Stomach (tissue), 4 donors: ENCODE measurements at regions not wholly inside any gene's neighbourhood (a gene's known extent, or its start where the extent isn't known, plus 50 kb on each side); places are given as distances from the start of the nearest gene placed in this dataset.

Experiments used
- CTCF ChIP-seq, 7 experiments: fragments of 450-650 bp in 4 of 7; fragments of 200-600 bp in 3 of 7; sonication (generic) in 3 of 7; IDR thresholded peaks; one replicate each; pipeline ENCODE4 v1.5.1; 2016 to 2019; ENCODE audit warnings: antibody characterized with exemption in 7 of 7, control low read depth in 2 of 7, mild to moderate bottlenecking in 1 of 7
- POLR2A ChIP-seq, 4 donors: fragments of 450-650 bp; IDR thresholded peaks; one replicate each; pipeline ENCODE4 v1.6.1; 2016; ENCODE audit warnings: antibody characterized with exemption in 4 of 4, control low read depth in 2 of 4, mild to moderate bottlenecking in 1 of 4, moderate library complexity in 1 of 4

GRCh38 chr4:22268350-22269025 is 247.4 kb downstream of the ADGRA3 start:
- TF ChIP-seq CTCF (IDR thresholded peaks at IDR 0.05) = no peak
- no peak for TF ChIP-seq POLR2A (IDR thresholded peaks at IDR 0.05)
